ENCODE measurements at regions not wholly inside any gene's neighbourhood (a gene's known extent, or its start where the extent isn't known, plus 50 kb on each side); places are given as distances from the start of the nearest gene placed in this dataset.

- no peak for ATAC-seq
- 50 to 83% methylated on average over 1 to 2 of the region's 8 CpGs for WGBS, 2 donors (ENCODE audit: low coverage in 1 of 2)
Observed at GRCh38 chr15:77866596-77867125, 210.8 kb downstream of the TBC1D2B start.

GRCh38 chr15:77866186-77866585, 211.3 kb downstream of the TBC1D2B start:
- Histone ChIP-seq H3K27ac (no peak overlapping the region), H3K27me3 (peaks cover 26% of the 10 kb centered on the region), H3K4me1 (no peaks in the 10 kb centered on the region), H3K4me3 (no peak overlapping the region), H3K9me3 (no peaks in the 10 kb centered on the region), H3K36me3 (no peaks in the 10 kb centered on the region)
- WGBS, 2 donors (ENCODE audit: low coverage in 1 of 2): 75 to 76% methylated on average over 3 to 4 of the region's 8 CpGs
- no peak for TF ChIP-seq CTCF (IDR thresholded peaks at IDR 0.05)
- TF ChIP-seq POLR2AphosphoS5 (IDR thresholded peaks at IDR 0.05): no peak
- no peak for TF ChIP-seq EP300 (IDR thresholded peaks at IDR 0.05)
- no peak for TF ChIP-seq POLR2A (IDR thresholded peaks at IDR 0.05)
- ATAC-seq: no peak

More at GRCh38 chr15:77866596-77867125, 210.8 kb downstream of the TBC1D2B start:
- H3K9me3 ChIP-seq: no peaks in the 10 kb centered on the region
- peaks cover 27% of the 10 kb centered on the region for H3K27me3 ChIP-seq
- TF ChIP-seq POLR2A (IDR thresholded peaks at IDR 0.05): no peak
- no peak for TF ChIP-seq POLR2AphosphoS5 (IDR thresholded peaks at IDR 0.05)
- TF ChIP-seq EP300 (IDR thresholded peaks at IDR 0.05): no peak
- no peak overlapping the region for H3K4me3 ChIP-seq
- H3K36me3 ChIP-seq: no peaks in the 10 kb centered on the region
- H3K4me1 ChIP-seq: no peaks in the 10 kb centered on the region
- H3K27ac ChIP-seq: no peak overlapping the region

- Histone ChIP-seq H3K27me3 (peaks cover 21% of the 10 kb centered on the region), H3K4me3 (no peak overlapping the region), H3K27ac (no peak overlapping the region), H3K4me1 (no peaks in the 10 kb centered on the region), H3K36me3 (no peaks in the 10 kb centered on the region), H3K9me3 (no peaks in the 10 kb centered on the region)
- WGBS, 2 donors (ENCODE audit: low coverage in 1 of 2): 88% methylated on average over 2 of the region's 7 CpGs; no CpG with 5 or more reads in 1 of the 2 donors
- TF ChIP-seq POLR2A (IDR thresholded peaks at IDR 0.05) (no peak), POLR2AphosphoS5 (IDR thresholded peaks at IDR 0.05) (no peak), CTCF (IDR thresholded peaks at IDR 0.05) (no peak), EP300 (IDR thresholded peaks at IDR 0.05) (no peak)
- no peak for ATAC-seq
Observed at GRCh38 chr15:77865701-77866100, 211.8 kb downstream of the TBC1D2B start.

GRCh38 chr15:77865106-77865610, 212.4 kb downstream of the TBC1D2B start:
- no CpG with 5 or more reads among the region's 7 CpGs for WGBS, 2 donors (ENCODE audit: low coverage in 1 of 2)
- Histone ChIP-seq H3K36me3 (no peaks in the 10 kb centered on the region), H3K27ac (no peak overlapping the region), H3K9me3 (no peaks in the 10 kb centered on the region), H3K4me3 (no peak overlapping the region), H3K4me1 (no peaks in the 10 kb centered on the region), H3K27me3 (peaks cover 21% of the 10 kb centered on the region)
- TF ChIP-seq POLR2A (IDR thresholded peaks at IDR 0.05) (no peak), CTCF (IDR thresholded peaks at IDR 0.05) (no peak), POLR2AphosphoS5 (IDR thresholded peaks at IDR 0.05) (no peak), EP300 (IDR thresholded peaks at IDR 0.05) (no peak)
- no peak for ATAC-seq

- TF ChIP-seq POLR2A (IDR thresholded peaks at IDR 0.05): no peak
- TF ChIP-seq EP300 (IDR thresholded peaks at IDR 0.05): no peak
- no peak for TF ChIP-seq CTCF (IDR thresholded peaks at IDR 0.05)
- no peak for TF ChIP-seq POLR2AphosphoS5 (IDR thresholded peaks at IDR 0.05)
Observed at GRCh38 chr15:77864211-77865105, 213.1 kb downstream of the TBC1D2B start.

More at GRCh38 chr15:77864211-77865105, 213.1 kb downstream of the TBC1D2B start:
- no peak overlapping the region for H3K4me3 ChIP-seq
- H3K27me3 ChIP-seq: peaks cover 20% of the 10 kb centered on the region
- no peaks in the 10 kb centered on the region for H3K9me3 ChIP-seq
- no peak overlapping the region for H3K27ac ChIP-seq
- no peaks in the 10 kb centered on the region for H3K4me1 ChIP-seq
- no peaks in the 10 kb centered on the region for H3K36me3 ChIP-seq
- no peak for ATAC-seq
- 48 to 70% methylated on average over 2 to 4 of the region's 21 CpGs for WGBS, 2 donors (ENCODE audit: low coverage in 1 of 2)
